SK-N-SH (cell line): ENCODE measurements at regions not wholly inside any gene's neighbourhood (a gene's known extent, or its start where the extent isn't known, plus 50 kb on each side); places are given as distances from the start of the nearest gene placed in this dataset.

ENCODE experiments used
- CHD2 ChIP-seq: fragments of 150-350 bp; IDR thresholded peaks from 2 replicates; pipeline ENCODE4 v1.6.1; 2018; ENCODE audit warnings: low read length; ENCODE audit not compliant: partially characterized antibody
- CTCF ChIP-seq: fragments of 200-600 bp; sonication (generic); IDR thresholded peaks from 2 replicates; pipeline ENCODE4 v1.6.1; 2017; ENCODE audit warnings: antibody characterized with exemption, mild to moderate bottlenecking, moderate library complexity
- FOXJ3 ChIP-seq: sonication (generic); formaldehyde crosslinking; IDR thresholded peaks from 2 replicates; pipeline ENCODE4 v1.5.1; 2020; ENCODE audit warnings: mild to moderate bottlenecking, missing genetic modification reagents
- POLR2AphosphoS5 ChIP-seq: IDR thresholded peaks from 2 replicates; pipeline ENCODE4 v1.6.1; 2012; ENCODE audit warnings: low read depth, low read length
- RAD21 ChIP-seq: IDR thresholded peaks from 2 replicates; pipeline ENCODE4 v1.6.1; 2012; ENCODE audit warnings: mild to moderate bottlenecking, low read length
- RFX5 ChIP-seq: IDR thresholded peaks from 2 replicates; pipeline ENCODE4 v1.6.1; 2012; ENCODE audit warnings: mild to moderate bottlenecking, improper control_type of control experiment, low read length
- RXRA ChIP-seq: IDR thresholded peaks from 2 replicates; pipeline ENCODE4 v1.4.0; 2012; ENCODE audit warnings: low read depth, mild to moderate bottlenecking, borderline replicate concordance
- SIN3A ChIP-seq: IDR thresholded peaks from 2 replicates; pipeline ENCODE4 v1.6.1; 2012; ENCODE audit warnings: low read depth, mild to moderate bottlenecking, low read length, moderate library complexity, borderline replicate concordance
- YY1 ChIP-seq: IDR thresholded peaks from 2 replicates; pipeline ENCODE4 v1.4.0; 2012; ENCODE audit warnings: low read depth, mild to moderate bottlenecking

DNA sequence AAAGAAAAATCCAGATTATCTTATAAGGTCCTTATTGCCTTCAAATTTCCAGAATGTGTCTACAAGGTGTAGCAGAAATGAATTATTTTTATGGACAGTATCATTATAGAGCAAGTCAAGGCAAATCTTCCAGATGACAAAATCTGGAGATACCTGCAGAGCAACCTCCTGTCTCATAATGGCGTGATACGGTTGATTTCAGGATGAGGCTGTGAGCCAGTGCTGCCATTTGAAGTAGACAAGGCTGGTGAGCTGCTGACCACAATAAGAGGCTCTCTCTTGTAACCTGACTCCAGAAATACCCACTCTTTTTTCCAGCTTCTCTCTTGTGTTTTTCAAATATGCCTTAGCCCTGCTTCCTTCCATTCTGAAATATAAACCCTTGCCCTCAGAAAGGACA is 108.2 kb downstream of the HTR1A start:
- TF ChIP-seq RXRA, result no peak
- TF ChIP-seq RFX5, result no peak
- no peak for TF ChIP-seq CTCF
- TF ChIP-seq RAD21, result no peak
- TF ChIP-seq FOXJ3 (CRISPR knock-in tag), result no peak
- no peak for TF ChIP-seq CHD2
- TF ChIP-seq SIN3A, result no peak
- TF ChIP-seq YY1, result no peak
- no peak for TF ChIP-seq POLR2AphosphoS5
